H1 (cell line): ENCODE measurements at regions not wholly inside any gene's neighbourhood (a gene's known extent, or its start where the extent isn't known, plus 50 kb on each side); places are given as distances from the start of the nearest gene placed in this dataset.

ENCODE experiments used
- CTCF ChIA-PET: fragments of 300-600 bp; sonication (Branson Sonifier 250); formaldehyde crosslinking; loops from one replicate; lab custom pipeline; 2021; ENCODE audit not compliant: partially characterized antibody; lab: Charles Lee
- POLR2A ChIA-PET: fragments of 300-600 bp; sonication (Branson Sonifier 250); formaldehyde crosslinking; loops from one replicate; lab custom pipeline; 2021; ENCODE audit warnings: inconsistent platforms; ENCODE audit not compliant: partially characterized antibody; lab: Charles Lee
- DNase-seq, 2 experiments: peaks; one replicate each; pipeline versions ENCODE4 v3.0.0 to v3.0.0-alpha.2; 2010 to 2022; ENCODE audit warnings: low spot score in 2 of 2, low read depth in 1 of 2, mixed read lengths in 1 of 2
- FAIRE-seq: peaks from 2 replicates; lab custom pipeline; 2011; peaks lifted over from hg19 to GRCh38; lab: Jason Lieb, UNC
- H2AFZ ChIP-seq: 2 replicates; pipeline ENCODE4 v1.8.1; 2012; ENCODE audit warnings: low read length, inconsistent platforms
- H2AK5ac ChIP-seq: 2 replicates; pipeline ENCODE4 v1.6.1; 2013; ENCODE audit warnings: low read depth, low read length
- H2BK120ac ChIP-seq: replicated peaks from 2 replicates; pipeline ENCODE3; 2013; ENCODE audit warnings: low read depth, low read length, inconsistent platforms
- H2BK12ac ChIP-seq: 2 replicates; pipeline ENCODE4 v1.6.1; 2013; ENCODE audit warnings: low read depth, low read length
- H2BK15ac ChIP-seq: 2 replicates; pipeline ENCODE4 v1.6.1; 2013; ENCODE audit warnings: low read length
- H2BK20ac ChIP-seq: 2 replicates; pipeline ENCODE4 v1.6.1; 2013; ENCODE audit warnings: low read length
- H2BK5ac ChIP-seq: 2 replicates; pipeline ENCODE4 v1.6.1; 2013; ENCODE audit warnings: low read depth, low read length
- H3K14ac ChIP-seq: 2 replicates; pipeline ENCODE4 v1.6.1; 2013; ENCODE audit warnings: inconsistent platforms; ENCODE audit not compliant: insufficient read length
- H3K18ac ChIP-seq: 2 replicates; pipeline ENCODE4 v1.6.1; 2013; ENCODE audit warnings: low read length; ENCODE audit errors: extremely low read depth
- H3K23ac ChIP-seq: 2 replicates; pipeline ENCODE4 v1.6.1; 2013; ENCODE audit warnings: inconsistent platforms; ENCODE audit not compliant: insufficient read length
- H3K23me2 ChIP-seq: 2 replicates; pipeline ENCODE4 v1.6.1; 2013; ENCODE audit warnings: low read depth, low read length
- H3K27ac ChIP-seq: 2 replicates; pipeline ENCODE4 v1.6.1; 2011; ENCODE audit warnings: low read depth, low read length, inconsistent platforms
- H3K27me3 ChIP-seq, 4 experiments: replicated peaks in 1 of 4; 1 replicate in 1 of 4; 2 replicates in 3 of 4; pipeline versions ENCODE4 v1.6.1 to v1.8.1; 2011 to 2013; ENCODE audit warnings: low read length in 3 of 4, mild to moderate bottlenecking in 3 of 4, inconsistent platforms in 2 of 4, mixed read lengths in 2 of 4, moderate library complexity in 1 of 4; ENCODE audit not compliant: control insufficient read depth in 3 of 4, insufficient read depth in 3 of 4; ENCODE audit errors: extremely low read depth in 1 of 4
- H3K36me3 ChIP-seq, 4 experiments: 2 replicates each; pipeline versions ENCODE4 v1.6.1 to v1.8.1; 2011 to 2013; ENCODE audit warnings: mild to moderate bottlenecking in 4 of 4, low read length in 3 of 4, moderate library complexity in 2 of 4, control low read depth in 1 of 4, inconsistent platforms in 1 of 4; ENCODE audit not compliant: insufficient read depth in 4 of 4, control insufficient read depth in 2 of 4
- H3K4ac ChIP-seq: replicated peaks from 2 replicates; pipeline ENCODE3; 2013; ENCODE audit warnings: low read length, low read depth, mixed read lengths, inconsistent platforms; ENCODE audit not compliant: insufficient read length
- H3K4me1 ChIP-seq, 4 experiments: replicated peaks in 1 of 4; 1 replicate in 1 of 4; 2 replicates in 3 of 4; pipeline versions ENCODE4 v1.6.1 to v1.8.1; 2011 to 2013; ENCODE audit warnings: low read length in 3 of 4, inconsistent platforms in 2 of 4, mixed read lengths in 1 of 4; ENCODE audit not compliant: insufficient read depth in 4 of 4, control insufficient read depth in 3 of 4
- H3K4me2 ChIP-seq, 2 experiments: 2 replicates each; pipeline versions ENCODE4 v1.6.1 to v1.8.1; 2011 to 2013; ENCODE audit warnings: low read depth in 2 of 2, low read length in 2 of 2, control low read depth in 1 of 2, inconsistent platforms in 1 of 2, mild to moderate bottlenecking in 1 of 2; ENCODE audit not compliant: insufficient read depth in 1 of 2
- H3K4me3 ChIP-seq, 4 experiments: fragments of 200-600, 300-600 bp in 1 of 4; sonication (generic), shearing (Covaris generic), sonication (Bioruptor Twin) in 1 of 4; 2 replicates each; pipeline versions ENCODE4 v1.5.1 to v1.8.1; 2011 to 2016; ENCODE audit warnings: low read length in 4 of 4, low read depth in 3 of 4, control low read depth in 2 of 4, inconsistent platforms in 2 of 4, mild to moderate bottlenecking in 2 of 4, mixed read lengths in 1 of 4, moderate library complexity in 1 of 4; ENCODE audit not compliant: insufficient read depth in 2 of 4; ENCODE audit errors: extremely low read depth in 1 of 4
- H3K56ac ChIP-seq: replicated peaks from 2 replicates; pipeline ENCODE3; 2013; ENCODE audit warnings: low read depth, mild to moderate bottlenecking, mixed read lengths, low read length, inconsistent platforms; ENCODE audit not compliant: insufficient read length
- H3K79me1 ChIP-seq: 2 replicates; pipeline ENCODE4 v1.6.1; 2013; ENCODE audit warnings: low read depth, low read length, control low read depth
- H3K79me2 ChIP-seq, 2 experiments: 2 replicates each; pipeline versions ENCODE4 v1.6.1 to v1.8.1; 2012 to 2013; ENCODE audit warnings: low read length in 2 of 2, mild to moderate bottlenecking in 2 of 2, inconsistent platforms in 1 of 2; ENCODE audit not compliant: insufficient read depth in 2 of 2, control insufficient read depth in 1 of 2
- H3K9ac ChIP-seq, 4 experiments: replicated peaks in 1 of 4; 1 replicate in 1 of 4; 2 replicates in 3 of 4; pipeline versions ENCODE4 v1.6.1 to v1.8.1; 2011 to 2013; ENCODE audit warnings: low read depth in 3 of 4, low read length in 3 of 4, control low read depth in 2 of 4, mild to moderate bottlenecking in 2 of 4, moderate library complexity in 2 of 4, inconsistent platforms in 1 of 4; ENCODE audit errors: extremely low read depth in 1 of 4
- H3K9me3 ChIP-seq, 2 experiments: 2 replicates each; pipeline versions ENCODE4 v1.6.1 to v1.8.1; 2012 to 2013; ENCODE audit warnings: mild to moderate bottlenecking in 2 of 2, moderate library complexity in 2 of 2, control low read depth in 1 of 2, inconsistent platforms in 1 of 2, low read depth in 1 of 2, low read length in 1 of 2, mixed read lengths in 1 of 2; ENCODE audit not compliant: insufficient read depth in 2 of 2
- H4K20me1 ChIP-seq, 2 experiments: replicated peaks in 1 of 2; 2 replicates each; pipeline versions ENCODE3 to v1.8.1; 2011 to 2013; ENCODE audit warnings: inconsistent platforms in 2 of 2, low read length in 2 of 2, mild to moderate bottlenecking in 1 of 2; ENCODE audit not compliant: insufficient read depth in 2 of 2, control insufficient read depth in 1 of 2
- H4K5ac ChIP-seq: 2 replicates; pipeline ENCODE4 v1.6.1; 2013; ENCODE audit warnings: low read length, low read depth, mixed read lengths, inconsistent platforms; ENCODE audit not compliant: insufficient read length
- H4K8ac ChIP-seq: 2 replicates; pipeline ENCODE4 v1.8.0; 2013; ENCODE audit warnings: mild to moderate bottlenecking, moderate library complexity, low read length, inconsistent platforms; ENCODE audit not compliant: insufficient read depth; ENCODE audit errors: extremely low read depth
- H4K91ac ChIP-seq: replicated peaks from 2 replicates; pipeline ENCODE3; 2013; ENCODE audit warnings: low read length, mixed read lengths, inconsistent platforms; ENCODE audit not compliant: insufficient read length
- WGBS, 2 experiments: shearing (Covaris generic) in 1 of 2; methylation state at CpG; one replicate each; pipeline versions ENCODE4 v1.1.6 to v1.1.7; 2013 to 2015; ENCODE audit warnings: low lambda C conversion rate in 2 of 2, mixed read lengths in 2 of 2, inconsistent platforms in 1 of 2, low coverage in 1 of 2, missing lambda C conversion rate in 1 of 2; ENCODE audit not compliant: insufficient replicate concordance in 2 of 2, insufficient coverage in 1 of 2, insufficient read length in 1 of 2; ENCODE audit errors: extremely low coverage in 1 of 2, missing lambda C conversion rate in 1 of 2; 5-methylcytosine and 5-hydroxymethylcytosine counted together
- TF ChIP-seq, protein P1 (sequence below): fragments of 300-600 bp; sonication (generic); IDR thresholded peaks from 2 replicates; pipeline ENCODE4 v1.7.1; 2012; ENCODE audit warnings: low read length, moderate library complexity, mild to moderate bottlenecking, inconsistent platforms; ENCODE audit not compliant: insufficient replicate concordance

DNA sequence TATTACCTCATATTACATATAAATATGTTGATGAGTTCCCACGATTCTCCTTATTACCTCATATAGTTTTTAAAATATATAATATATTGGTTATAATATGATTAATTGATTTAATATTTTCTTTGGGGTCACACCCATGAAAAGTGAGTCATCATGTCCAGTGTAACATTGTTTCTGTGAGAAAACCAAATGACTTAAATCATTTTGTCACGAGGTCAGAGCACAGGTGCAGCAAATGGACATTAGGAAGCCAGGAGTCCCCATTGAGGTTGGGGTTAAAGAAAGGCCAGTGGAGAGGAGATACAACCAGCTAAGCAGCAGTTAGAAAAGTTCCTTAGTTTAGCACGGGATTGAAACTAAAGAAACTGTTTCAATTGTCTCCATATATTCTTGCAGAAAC, 133.9 kb upstream of the RAPGEF2 start:
- H3K9ac ChIP-seq: no peak overlapping the region
- no peak overlapping the region for H2BK120ac ChIP-seq
- no peaks in the 10 kb centered on the region for H4K20me1 ChIP-seq
- H2BK5ac ChIP-seq: no peak overlapping the region
- no peak overlapping the region for H4K91ac ChIP-seq
- no peak overlapping the region for H3K56ac ChIP-seq
- no peak overlapping the region for H2AK5ac ChIP-seq
- no peak overlapping the region for H3K14ac ChIP-seq
- no peaks in the 10 kb centered on the region for H3K9me3 ChIP-seq
- no peaks in the 10 kb centered on the region for H3K36me3 ChIP-seq
- no peak overlapping the region for H2BK12ac ChIP-seq
- H2AFZ ChIP-seq: no peak overlapping the region
- no peaks in the 10 kb centered on the region for H3K27me3 ChIP-seq
- H3K4ac ChIP-seq: no peak overlapping the region
- H3K79me2 ChIP-seq: no peaks in the 10 kb centered on the region
- CTCF ChIA-PET: interaction anchor here (0.6 to 1.5 kb wide), 2 partner anchors 27 to 223 kb away, joined by 4 read pairs; no protein-coding TSS in a partner anchor
- no peak overlapping the region for H3K4me2 ChIP-seq
- H3K27ac ChIP-seq: no peak overlapping the region
- DNase-seq (no peak), FAIRE-seq (no peak)
- 98% methylated on average over 3 of the region's 3 CpGs; no CpG with 5 or more reads in 1 of the 2 experiments for WGBS, 2 experiments
- no peak overlapping the region for H4K5ac ChIP-seq
- H3K4me3 ChIP-seq: no peak overlapping the region
- H3K18ac ChIP-seq: no peak overlapping the region
- H3K4me1 ChIP-seq: peaks cover 0 to 4% (median under 1%) of the 10 kb centered on the region in 4 experiments; a peak in 1 of 7 replicates
- no peak overlapping the region for H2BK20ac ChIP-seq
- H2BK15ac ChIP-seq: no peak overlapping the region
- POLR2A ChIA-PET: no interaction called here
- H4K8ac ChIP-seq: no peak overlapping the region
- no peaks in the 10 kb centered on the region for H3K23me2 ChIP-seq
- no peaks in the 10 kb centered on the region for H3K79me1 ChIP-seq
- no peak overlapping the region for H3K23ac ChIP-seq
- TF ChIP-seq, protein P1, sequence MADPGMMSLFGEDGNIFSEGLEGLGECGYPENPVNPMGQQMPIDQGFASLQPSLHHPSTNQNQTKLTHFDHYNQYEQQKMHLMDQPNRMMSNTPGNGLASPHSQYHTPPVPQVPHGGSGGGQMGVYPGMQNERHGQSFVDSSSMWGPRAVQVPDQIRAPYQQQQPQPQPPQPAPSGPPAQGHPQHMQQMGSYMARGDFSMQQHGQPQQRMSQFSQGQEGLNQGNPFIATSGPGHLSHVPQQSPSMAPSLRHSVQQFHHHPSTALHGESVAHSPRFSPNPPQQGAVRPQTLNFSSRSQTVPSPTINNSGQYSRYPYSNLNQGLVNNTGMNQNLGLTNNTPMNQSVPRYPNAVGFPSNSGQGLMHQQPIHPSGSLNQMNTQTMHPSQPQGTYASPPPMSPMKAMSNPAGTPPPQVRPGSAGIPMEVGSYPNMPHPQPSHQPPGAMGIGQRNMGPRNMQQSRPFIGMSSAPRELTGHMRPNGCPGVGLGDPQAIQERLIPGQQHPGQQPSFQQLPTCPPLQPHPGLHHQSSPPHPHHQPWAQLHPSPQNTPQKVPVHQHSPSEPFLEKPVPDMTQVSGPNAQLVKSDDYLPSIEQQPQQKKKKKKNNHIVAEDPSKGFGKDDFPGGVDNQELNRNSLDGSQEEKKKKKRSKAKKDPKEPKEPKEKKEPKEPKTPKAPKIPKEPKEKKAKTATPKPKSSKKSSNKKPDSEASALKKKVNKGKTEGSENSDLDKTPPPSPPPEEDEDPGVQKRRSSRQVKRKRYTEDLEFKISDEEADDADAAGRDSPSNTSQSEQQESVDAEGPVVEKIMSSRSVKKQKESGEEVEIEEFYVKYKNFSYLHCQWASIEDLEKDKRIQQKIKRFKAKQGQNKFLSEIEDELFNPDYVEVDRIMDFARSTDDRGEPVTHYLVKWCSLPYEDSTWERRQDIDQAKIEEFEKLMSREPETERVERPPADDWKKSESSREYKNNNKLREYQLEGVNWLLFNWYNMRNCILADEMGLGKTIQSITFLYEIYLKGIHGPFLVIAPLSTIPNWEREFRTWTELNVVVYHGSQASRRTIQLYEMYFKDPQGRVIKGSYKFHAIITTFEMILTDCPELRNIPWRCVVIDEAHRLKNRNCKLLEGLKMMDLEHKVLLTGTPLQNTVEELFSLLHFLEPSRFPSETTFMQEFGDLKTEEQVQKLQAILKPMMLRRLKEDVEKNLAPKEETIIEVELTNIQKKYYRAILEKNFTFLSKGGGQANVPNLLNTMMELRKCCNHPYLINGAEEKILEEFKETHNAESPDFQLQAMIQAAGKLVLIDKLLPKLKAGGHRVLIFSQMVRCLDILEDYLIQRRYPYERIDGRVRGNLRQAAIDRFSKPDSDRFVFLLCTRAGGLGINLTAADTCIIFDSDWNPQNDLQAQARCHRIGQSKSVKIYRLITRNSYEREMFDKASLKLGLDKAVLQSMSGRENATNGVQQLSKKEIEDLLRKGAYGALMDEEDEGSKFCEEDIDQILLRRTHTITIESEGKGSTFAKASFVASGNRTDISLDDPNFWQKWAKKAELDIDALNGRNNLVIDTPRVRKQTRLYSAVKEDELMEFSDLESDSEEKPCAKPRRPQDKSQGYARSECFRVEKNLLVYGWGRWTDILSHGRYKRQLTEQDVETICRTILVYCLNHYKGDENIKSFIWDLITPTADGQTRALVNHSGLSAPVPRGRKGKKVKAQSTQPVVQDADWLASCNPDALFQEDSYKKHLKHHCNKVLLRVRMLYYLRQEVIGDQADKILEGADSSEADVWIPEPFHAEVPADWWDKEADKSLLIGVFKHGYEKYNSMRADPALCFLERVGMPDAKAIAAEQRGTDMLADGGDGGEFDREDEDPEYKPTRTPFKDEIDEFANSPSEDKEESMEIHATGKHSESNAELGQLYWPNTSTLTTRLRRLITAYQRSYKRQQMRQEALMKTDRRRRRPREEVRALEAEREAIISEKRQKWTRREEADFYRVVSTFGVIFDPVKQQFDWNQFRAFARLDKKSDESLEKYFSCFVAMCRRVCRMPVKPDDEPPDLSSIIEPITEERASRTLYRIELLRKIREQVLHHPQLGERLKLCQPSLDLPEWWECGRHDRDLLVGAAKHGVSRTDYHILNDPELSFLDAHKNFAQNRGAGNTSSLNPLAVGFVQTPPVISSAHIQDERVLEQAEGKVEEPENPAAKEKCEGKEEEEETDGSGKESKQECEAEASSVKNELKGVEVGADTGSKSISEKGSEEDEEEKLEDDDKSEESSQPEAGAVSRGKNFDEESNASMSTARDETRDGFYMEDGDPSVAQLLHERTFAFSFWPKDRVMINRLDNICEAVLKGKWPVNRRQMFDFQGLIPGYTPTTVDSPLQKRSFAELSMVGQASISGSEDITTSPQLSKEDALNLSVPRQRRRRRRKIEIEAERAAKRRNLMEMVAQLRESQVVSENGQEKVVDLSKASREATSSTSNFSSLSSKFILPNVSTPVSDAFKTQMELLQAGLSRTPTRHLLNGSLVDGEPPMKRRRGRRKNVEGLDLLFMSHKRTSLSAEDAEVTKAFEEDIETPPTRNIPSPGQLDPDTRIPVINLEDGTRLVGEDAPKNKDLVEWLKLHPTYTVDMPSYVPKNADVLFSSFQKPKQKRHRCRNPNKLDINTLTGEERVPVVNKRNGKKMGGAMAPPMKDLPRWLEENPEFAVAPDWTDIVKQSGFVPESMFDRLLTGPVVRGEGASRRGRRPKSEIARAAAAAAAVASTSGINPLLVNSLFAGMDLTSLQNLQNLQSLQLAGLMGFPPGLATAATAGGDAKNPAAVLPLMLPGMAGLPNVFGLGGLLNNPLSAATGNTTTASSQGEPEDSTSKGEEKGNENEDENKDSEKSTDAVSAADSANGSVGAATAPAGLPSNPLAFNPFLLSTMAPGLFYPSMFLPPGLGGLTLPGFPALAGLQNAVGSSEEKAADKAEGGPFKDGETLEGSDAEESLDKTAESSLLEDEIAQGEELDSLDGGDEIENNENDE: no peak
